Aorta (tissue), 5 donors: ENCODE measurements at regions not wholly inside any gene's neighbourhood (a gene's known extent, or its start where the extent isn't known, plus 50 kb on each side); places are given as distances from the start of the nearest gene placed in this dataset.

ENCODE experiments used
- ATAC-seq: fragments of 200-7000 bp; cut with Tn5 transposase; one replicate; pipeline ENCODE4 v1.9.1; 2022; ENCODE audit warnings: moderate library complexity; ENCODE audit not compliant: low FRiP score
- DNase-seq, 2 donors: peaks; one replicate each; pipeline ENCODE4 v3.0.0-alpha.2; 2020
- H3K27ac ChIP-seq, 2 donors: one replicate each; pipeline ENCODE4 v1.5.1; 2013; ENCODE audit warnings: low read length in 2 of 2, mild to moderate bottlenecking in 2 of 2, moderate library complexity in 2 of 2, control low read depth in 1 of 2, inconsistent platforms in 1 of 2, low read depth in 1 of 2
- H3K27me3 ChIP-seq, 2 donors: one replicate each; pipeline ENCODE4 v1.6.1; 2013; ENCODE audit warnings: control low read depth in 1 of 2, low read length in 1 of 2, mild to moderate bottlenecking in 1 of 2, moderate library complexity in 1 of 2; ENCODE audit not compliant: insufficient read depth in 2 of 2, control insufficient read depth in 1 of 2
- H3K36me3 ChIP-seq, 2 donors: one replicate each; pipeline ENCODE4 v1.6.1; 2013; ENCODE audit warnings: control low read depth in 1 of 2, low read length in 1 of 2, mild to moderate bottlenecking in 1 of 2; ENCODE audit not compliant: insufficient read depth in 2 of 2, control insufficient read depth in 1 of 2
- H3K4me1 ChIP-seq, 2 donors: one replicate each; pipeline ENCODE4 v1.6.1; 2013; ENCODE audit warnings: low read length in 2 of 2, control low read depth in 1 of 2, mild to moderate bottlenecking in 1 of 2, moderate library complexity in 1 of 2; ENCODE audit not compliant: insufficient read depth in 2 of 2, control insufficient read depth in 1 of 2
- H3K4me3 ChIP-seq, 2 donors: one replicate each; pipeline ENCODE4 v1.5.1; 2013; ENCODE audit warnings: low read length in 2 of 2, control low read depth in 1 of 2, mild to moderate bottlenecking in 1 of 2
- H3K9me3 ChIP-seq: one replicate; pipeline ENCODE4 v1.6.1; 2013; ENCODE audit warnings: mild to moderate bottlenecking, low read length; ENCODE audit not compliant: control insufficient read depth
- WGBS, 2 donors: extraction: QIAGEN DNeasy Blood & Tissue Kit; methylation state at CpG; one replicate each; pipeline ENCODE4 v1.1.7; 2013; 5-methylcytosine and 5-hydroxymethylcytosine counted together
- intact Hi-C, 2 donors: fragments of 100-400 bp; cut with DNase I; formaldehyde crosslinking; loops; one replicate each; pipeline versions ENCODE4 v1.14.2 to v1.15.0; 2022
- donor health status: healthy with polysubstance abuse.
- donor health status: Bipolar disorder and iron deficiency.
- donor health status: DM: no; HTN: no; CAD: no.
- donor health status: DM: no; HTN: no; CAD: no.
- donor health status: DM: yes; HTN: yes; CAD: no.

- H3K4me3 ChIP-seq = no peak overlapping the region
- no peaks in the 10 kb centered on the region for H3K27me3 ChIP-seq
- no peak overlapping the region for H3K27ac ChIP-seq
- H3K4me1 ChIP-seq = no peaks in the 10 kb centered on the region
- no peak for ATAC-seq
- intact Hi-C loops = no loop called here
- H3K9me3 ChIP-seq = no peaks in the 10 kb centered on the region
- no peaks in the 10 kb centered on the region for H3K36me3 ChIP-seq
- DNase-seq = no peak
- WGBS, 2 donors = 50 to 57% methylated on average over 3 of the region's 3 CpGs
These were observed 98.9 kb upstream of the ARL4C start for GRCh38 chr2:234595829-234596228.

- intact Hi-C loops = no loop called here
- Histone ChIP-seq H3K27ac (no peak overlapping the region), H3K4me1 (no peaks in the 10 kb centered on the region), H3K4me3 (no peak overlapping the region), H3K27me3 (no peaks in the 10 kb centered on the region), H3K9me3 (no peaks in the 10 kb centered on the region), H3K36me3 (no peaks in the 10 kb centered on the region)
- DNase-seq (no peak), ATAC-seq (no peak)
- 94 to 96% methylated on average over 5 of the region's 5 CpGs for WGBS, 2 donors
These were observed 97.8 kb upstream of the ARL4C start for GRCh38 chr2:234594715-234595114.

GRCh38 chr2:234593636-234594035 lies 96.8 kb upstream of the ARL4C start:
- WGBS, 2 donors = 70 to 80% methylated on average over 2 of the region's 2 CpGs
- no peaks in the 10 kb centered on the region for H3K4me1 ChIP-seq
- no peak overlapping the region for H3K4me3 ChIP-seq
- ATAC-seq (no peak), DNase-seq (no peak)
- no peaks in the 10 kb centered on the region for H3K36me3 ChIP-seq
- intact Hi-C loops = no loop called here
- H3K27ac ChIP-seq = no peak overlapping the region
- no peaks in the 10 kb centered on the region for H3K9me3 ChIP-seq
- no peaks in the 10 kb centered on the region for H3K27me3 ChIP-seq

GRCh38 chr2:234592541-234592940 lies 95.7 kb upstream of the ARL4C start:
- 94 to 95% methylated on average over 5 of the region's 5 CpGs for WGBS, 2 donors
- no peak for DNase-seq
- intact Hi-C loops = no loop called here
- no peaks in the 10 kb centered on the region for H3K27me3 ChIP-seq
- H3K36me3 ChIP-seq = no peaks in the 10 kb centered on the region
- no peaks in the 10 kb centered on the region for H3K4me1 ChIP-seq
- no peak overlapping the region for H3K27ac ChIP-seq
- ATAC-seq = no peak
- H3K4me3 ChIP-seq = no peak overlapping the region
- no peaks in the 10 kb centered on the region for H3K9me3 ChIP-seq

GRCh38 chr2:234590076-234590475 lies 93.2 kb upstream of the ARL4C start:
- Histone ChIP-seq H3K27me3 (no peaks in the 10 kb centered on the region), H3K27ac (no peak overlapping the region), H3K9me3 (no peaks in the 10 kb centered on the region), H3K4me3 (no peak overlapping the region), H3K36me3 (no peaks in the 10 kb centered on the region), H3K4me1 (no peaks in the 10 kb centered on the region)
- WGBS, 2 donors = 77 to 85% methylated on average over 3 of the region's 3 CpGs
- intact Hi-C loops = no loop called here
- DNase-seq (no peak), ATAC-seq (no peak)

- WGBS, 2 donors = 93 to 95% methylated on average over 4 of the region's 4 CpGs
- H3K27me3 ChIP-seq = peaks cover 0 to 1% of the 10 kb centered on the region in 2 donors
- no peak overlapping the region for H3K4me3 ChIP-seq
- H3K4me1 ChIP-seq = no peaks in the 10 kb centered on the region
- DNase-seq (no peak), ATAC-seq (no peak)
- no peaks in the 10 kb centered on the region for H3K36me3 ChIP-seq
- H3K9me3 ChIP-seq = no peaks in the 10 kb centered on the region
- intact Hi-C loops = loop anchor here in 1 of 2 donors (10.0 kb wide), 1 partner anchor 1247 kb away; no protein-coding TSS in a partner anchor
- no peak overlapping the region for H3K27ac ChIP-seq
These were observed 91.2 kb upstream of the ARL4C start for GRCh38 chr2:234588054-234588430.

GRCh38 chr2:234587341-234588053 lies 90.6 kb upstream of the ARL4C start:
- DNase-seq = no peak
- WGBS, 2 donors = 57 to 68% methylated on average over 6 of the region's 6 CpGs
- no peak for ATAC-seq
- Histone ChIP-seq H3K27me3 (peaks cover 0 to 1% of the 10 kb centered on the region in 2 donors), H3K4me3 (no peak overlapping the region), H3K9me3 (no peaks in the 10 kb centered on the region), H3K27ac (no peak overlapping the region), H3K4me1 (no peaks in the 10 kb centered on the region), H3K36me3 (no peaks in the 10 kb centered on the region)
- intact Hi-C loops = loop anchor here in 1 of 2 donors (10.0 kb wide), 1 partner anchor 1247 kb away; no protein-coding TSS in a partner anchor

GRCh38 chr2:234583331-234583730 lies 86.5 kb upstream of the ARL4C start:
- Histone ChIP-seq H3K9me3 (peaks cover 2% of the 10 kb centered on the region), H3K27ac (no peak overlapping the region), H3K4me1 (no peaks in the 10 kb centered on the region), H3K27me3 (peaks cover 0 to 1% of the 10 kb centered on the region in 2 donors), H3K36me3 (no peaks in the 10 kb centered on the region), H3K4me3 (no peak overlapping the region)
- WGBS, 2 donors = 85 to 89% methylated on average over 4 of the region's 4 CpGs
- ATAC-seq (no peak), DNase-seq (no peak)
- intact Hi-C loops = loop anchor here in 1 of 2 donors (10.0 kb wide), 1 partner anchor 1251 kb away; no protein-coding TSS in a partner anchor

- DNase-seq (no peak), ATAC-seq (no peak)
- Histone ChIP-seq H3K4me3 (no peak overlapping the region), H3K4me1 (no peaks in the 10 kb centered on the region), H3K9me3 (peaks cover 2% of the 10 kb centered on the region), H3K36me3 (no peaks in the 10 kb centered on the region), H3K27me3 (peaks cover 0 to 1% of the 10 kb centered on the region in 2 donors), H3K27ac (no peak overlapping the region)
- WGBS, 2 donors = 97 to 98% methylated on average over 5 of the region's 5 CpGs
- intact Hi-C loops = loop anchor here in 1 of 2 donors (10.0 kb wide), 1 partner anchor 1254 kb away; no protein-coding TSS in a partner anchor
These were observed 83.8 kb upstream of the ARL4C start for GRCh38 chr2:234580686-234581085.
